Fibroblast of mammary gland (primary cell): ENCODE measurements at regions not wholly inside any gene's neighbourhood (a gene's known extent, or its start where the extent isn't known, plus 50 kb on each side); places are given as distances from the start of the nearest gene placed in this dataset.

Source experiments
- DNase-seq: peaks from one replicate; pipeline ENCODE4 v3.0.0-alpha.2; 2010; ENCODE audit warnings: low read depth
- H3K4me3 ChIP-seq: 2 replicates; pipeline ENCODE4 v1.5.1; 2011; ENCODE audit warnings: low read depth, mild to moderate bottlenecking, low read length, moderate library complexity; ENCODE audit not compliant: control insufficient read depth
- TF ChIP-seq, protein P1 (sequence below): conservative IDR thresholded peaks from 2 replicates; pipeline ENCODE4 v1.5.1; 2011; ENCODE audit warnings: low read depth, low read length, inconsistent platforms; ENCODE audit not compliant: control insufficient read depth, insufficient read depth

DNA sequence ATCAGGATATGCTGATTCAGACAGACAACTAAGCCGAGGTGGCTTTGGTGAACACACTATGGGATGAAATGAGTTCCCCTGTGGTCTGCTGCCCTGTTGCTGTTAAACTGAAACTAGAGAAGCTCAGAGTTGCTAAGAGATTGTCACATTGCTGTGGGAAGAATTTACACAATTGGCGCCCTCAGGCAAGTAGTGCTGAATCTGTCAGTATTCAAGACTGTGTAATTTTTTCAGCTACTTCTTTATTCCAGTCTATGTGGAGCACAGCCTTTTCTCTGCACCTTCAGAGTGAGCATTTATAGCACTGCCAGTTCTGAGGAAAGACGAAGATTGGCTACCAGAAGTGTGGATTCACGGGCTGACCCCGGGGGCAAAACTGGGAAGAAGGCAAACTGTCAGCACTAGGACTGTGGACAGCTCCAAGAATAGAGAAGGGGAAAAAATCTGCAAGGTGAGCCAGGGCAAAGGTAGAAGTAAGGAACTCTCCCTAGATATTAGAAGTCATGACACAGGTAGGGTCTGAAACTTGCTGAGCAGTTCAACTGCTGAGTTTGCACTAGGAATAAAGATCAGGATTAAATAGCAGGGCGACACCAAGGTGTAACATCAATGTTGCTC is 218.8 kb upstream of the TMPO start:
- TF ChIP-seq, protein P1, sequence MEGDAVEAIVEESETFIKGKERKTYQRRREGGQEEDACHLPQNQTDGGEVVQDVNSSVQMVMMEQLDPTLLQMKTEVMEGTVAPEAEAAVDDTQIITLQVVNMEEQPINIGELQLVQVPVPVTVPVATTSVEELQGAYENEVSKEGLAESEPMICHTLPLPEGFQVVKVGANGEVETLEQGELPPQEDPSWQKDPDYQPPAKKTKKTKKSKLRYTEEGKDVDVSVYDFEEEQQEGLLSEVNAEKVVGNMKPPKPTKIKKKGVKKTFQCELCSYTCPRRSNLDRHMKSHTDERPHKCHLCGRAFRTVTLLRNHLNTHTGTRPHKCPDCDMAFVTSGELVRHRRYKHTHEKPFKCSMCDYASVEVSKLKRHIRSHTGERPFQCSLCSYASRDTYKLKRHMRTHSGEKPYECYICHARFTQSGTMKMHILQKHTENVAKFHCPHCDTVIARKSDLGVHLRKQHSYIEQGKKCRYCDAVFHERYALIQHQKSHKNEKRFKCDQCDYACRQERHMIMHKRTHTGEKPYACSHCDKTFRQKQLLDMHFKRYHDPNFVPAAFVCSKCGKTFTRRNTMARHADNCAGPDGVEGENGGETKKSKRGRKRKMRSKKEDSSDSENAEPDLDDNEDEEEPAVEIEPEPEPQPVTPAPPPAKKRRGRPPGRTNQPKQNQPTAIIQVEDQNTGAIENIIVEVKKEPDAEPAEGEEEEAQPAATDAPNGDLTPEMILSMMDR: no peak
- H3K4me3 ChIP-seq: no peak overlapping the region
- DNase-seq: no peak

DNA sequence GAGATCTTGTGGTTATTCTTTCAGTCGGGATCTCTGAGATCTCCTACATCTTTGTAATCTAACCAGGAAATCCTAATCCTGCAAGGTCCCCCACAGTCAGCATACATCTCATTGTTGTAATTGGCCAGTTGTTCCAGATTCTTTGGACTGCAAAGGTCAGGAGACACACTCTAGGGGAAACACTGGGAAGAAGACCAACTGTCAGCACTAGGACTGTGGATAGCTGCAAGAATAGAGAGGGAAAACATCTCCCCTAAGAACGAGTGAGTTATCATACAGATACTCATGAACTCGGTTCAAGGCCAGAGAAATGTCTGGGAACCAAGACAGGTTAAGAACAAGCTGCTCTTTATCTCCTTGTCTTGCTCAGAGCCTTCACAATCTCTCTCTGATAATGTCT is 217.9 kb upstream of the TMPO start:
- TF ChIP-seq, protein P1: no peak

DNA sequence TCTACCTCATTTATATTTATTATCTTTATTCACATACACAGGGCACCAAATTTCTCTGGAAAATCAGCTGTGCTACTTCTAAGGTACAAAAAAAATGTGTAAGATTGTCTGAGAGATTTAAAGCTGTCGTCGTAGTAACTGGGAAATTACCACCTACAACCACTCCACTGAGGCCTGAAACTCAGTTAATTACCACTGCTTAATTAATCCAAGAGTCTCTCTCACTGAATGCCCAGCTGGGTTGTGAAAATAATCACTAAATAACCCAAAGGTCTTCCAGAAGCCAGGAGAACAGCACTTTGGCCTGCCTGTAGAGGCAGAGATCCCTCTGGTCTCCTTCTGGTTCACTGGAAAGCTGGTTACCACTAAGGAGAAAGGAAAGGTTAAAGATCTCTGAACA is 207.2 kb upstream of the TMPO start:
- no peak overlapping the region for H3K4me3 ChIP-seq
- no peak for DNase-seq
- TF ChIP-seq, protein P1: no peak

More for the DNA sequence above, 217.9 kb upstream of the TMPO start:
- DNase-seq: no peak
- no peak overlapping the region for H3K4me3 ChIP-seq

DNA sequence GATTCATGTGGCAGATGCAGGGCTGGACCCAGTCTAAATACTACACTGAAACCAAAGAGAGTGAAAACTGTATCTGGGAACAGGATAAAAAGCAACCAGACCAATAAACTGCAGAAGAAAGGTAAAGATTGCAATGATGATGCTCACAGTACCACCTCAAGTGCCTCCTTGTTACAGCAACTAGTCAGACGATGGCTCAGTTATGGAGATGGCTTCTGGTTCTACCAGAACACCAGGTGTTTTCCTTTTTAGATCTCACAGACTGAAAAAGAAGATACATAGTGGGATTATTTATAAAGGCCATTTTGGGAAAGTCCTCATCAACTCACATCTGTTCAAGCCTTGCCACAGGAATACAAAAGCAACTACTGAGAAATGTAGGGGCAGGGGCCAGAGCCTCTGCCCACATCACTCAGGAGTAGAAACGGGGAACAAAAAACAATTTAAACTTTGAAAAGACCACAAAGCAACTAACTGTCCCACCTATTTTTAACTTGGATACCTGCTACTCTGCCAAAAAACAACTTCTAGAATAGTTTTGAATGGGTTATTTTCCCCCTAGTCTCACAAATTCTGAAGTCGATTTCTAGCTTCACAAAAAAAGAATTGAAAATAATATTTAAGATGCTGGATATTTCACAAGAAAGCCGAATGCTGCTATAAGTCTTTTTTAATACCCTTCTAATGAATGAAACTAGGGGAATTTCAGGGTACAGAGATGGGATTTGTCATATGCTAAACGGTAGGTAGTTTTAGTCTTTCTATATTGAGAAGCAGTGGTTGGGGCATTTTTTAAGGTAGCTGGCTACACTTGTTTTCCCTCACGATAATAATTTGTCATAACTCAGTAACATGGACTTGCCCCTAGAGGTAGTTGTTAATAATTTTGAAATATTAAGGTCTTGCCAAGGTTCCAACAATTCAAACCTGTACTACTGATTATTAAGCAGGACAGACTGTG is 197.2 kb upstream of the TMPO start:
- TF ChIP-seq, protein P1: no peak

DNA sequence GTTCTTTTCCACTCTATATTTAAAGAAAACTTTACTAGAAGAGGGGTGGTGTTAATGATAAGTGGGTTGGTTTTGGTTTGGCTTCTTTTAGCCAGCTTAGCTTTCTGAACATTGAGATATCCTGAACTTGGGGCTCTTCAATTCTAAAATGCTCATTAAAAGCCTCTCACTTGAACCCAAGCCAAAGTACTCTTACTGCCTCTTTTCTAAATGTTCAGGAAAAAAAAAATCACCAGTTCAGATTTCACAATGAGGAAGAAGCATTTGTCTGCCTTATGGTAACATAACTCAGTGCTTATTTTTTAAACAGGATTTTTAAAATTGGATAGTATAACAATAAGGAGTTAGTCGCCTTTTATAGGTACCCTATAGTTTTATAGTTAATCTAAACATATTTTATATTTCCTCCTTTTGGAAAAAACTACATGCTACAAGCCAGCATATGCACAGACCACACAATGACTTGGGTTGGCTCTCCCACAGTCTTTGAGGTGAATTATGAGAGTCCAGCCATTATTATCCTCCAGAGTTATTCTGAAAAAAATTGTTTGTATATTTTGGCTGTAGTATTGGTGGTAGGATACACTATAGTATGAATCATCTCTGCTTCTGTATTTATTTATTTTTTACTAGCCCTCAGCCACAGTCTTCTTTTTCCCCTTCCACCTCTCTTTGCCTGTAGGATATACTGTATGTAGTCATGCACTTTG is 195.5 kb upstream of the TMPO start:
- DNase-seq: peak; percentile 6
- TF ChIP-seq, protein P1: no peak
- no peak overlapping the region for H3K4me3 ChIP-seq

More for the DNA sequence above, 197.2 kb upstream of the TMPO start:
- no peak overlapping the region for H3K4me3 ChIP-seq
- DNase-seq: no peak

DNA sequence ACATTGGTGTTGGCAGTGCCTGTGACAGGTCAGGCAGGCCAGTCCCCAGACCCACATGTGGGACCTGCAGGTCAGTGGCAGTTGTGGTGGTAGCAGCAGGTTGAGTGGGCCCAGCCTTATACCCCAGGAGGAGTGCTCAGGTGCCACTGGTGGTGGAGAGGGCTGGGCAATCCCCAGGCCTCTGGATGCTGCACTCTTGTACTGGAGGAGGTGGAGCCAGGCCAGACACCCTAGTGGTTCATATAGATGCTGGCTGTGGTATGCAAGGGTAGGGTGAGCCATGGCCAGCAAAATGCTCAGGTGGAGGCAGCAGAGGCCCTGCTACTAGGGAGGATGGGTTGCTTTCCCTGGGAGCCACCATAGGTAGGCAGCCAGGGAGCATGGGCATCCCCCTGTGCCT is 190.4 kb upstream of the TMPO start:
- no peak for DNase-seq
- H3K4me3 ChIP-seq: no peak overlapping the region
- TF ChIP-seq, protein P1: no peak
